ENCODE measurements at regions not wholly inside any gene's neighbourhood (a gene's known extent, or its start where the extent isn't known, plus 50 kb on each side); places are given as distances from the start of the nearest gene placed in this dataset.
"Not testable (repeated sequence)": the region's sequence is repeated elsewhere in the genome, so short reads cannot be mapped to it uniquely, and the experiment has no call there.

- in situ Hi-C loops (cut with HindIII; ENCODE audit: low sequenced_read_pairs), result no loop called here
- H3K4me3 ChIP-seq (ENCODE audit: low read depth, low read length), result no peak overlapping the region
- no peak for TF ChIP-seq CTCF (IDR thresholded peaks at IDR 0.05; ENCODE audit: low read depth, low read length)
- no peak for DNase-seq (ENCODE audit: low read depth, low spot score)
Observed at GRCh38 chr13:50179977-50180376, 164.7 kb downstream of the KCNRG start.

GRCh38 chr13:50185769-50186763 is 170.8 kb downstream of the KCNRG start:
- in situ Hi-C loops (cut with HindIII; ENCODE audit: low sequenced_read_pairs); H3K4me3 ChIP-seq (ENCODE audit: low read depth, low read length); DNase-seq (ENCODE audit: low read depth, low spot score): not testable (repeated sequence)

GRCh38 chr13:50187352-50188029 is 172.2 kb downstream of the KCNRG start:
- in situ Hi-C loops (cut with HindIII; ENCODE audit: low sequenced_read_pairs), result no loop called here
- DNase-seq (ENCODE audit: low read depth, low spot score), result no peak
- H3K4me3 ChIP-seq (ENCODE audit: low read depth, low read length), result no peak overlapping the region
- TF ChIP-seq CTCF (IDR thresholded peaks at IDR 0.05; ENCODE audit: low read depth, low read length), result no peak

GRCh38 chr13:50188696-50189095 is 173.5 kb downstream of the KCNRG start:
- H3K4me3 ChIP-seq (ENCODE audit: low read depth, low read length), result no peak overlapping the region
- in situ Hi-C loops (cut with HindIII; ENCODE audit: low sequenced_read_pairs), result no loop called here
- no peak for DNase-seq (ENCODE audit: low read depth, low spot score)
- TF ChIP-seq CTCF (IDR thresholded peaks at IDR 0.05; ENCODE audit: low read depth, low read length), result no peak

- no peak for DNase-seq (ENCODE audit: low read depth, low spot score)
- H3K4me3 ChIP-seq (ENCODE audit: low read depth, low read length), result no peak overlapping the region
- no peak for TF ChIP-seq CTCF (IDR thresholded peaks at IDR 0.05; ENCODE audit: low read depth, low read length)
- in situ Hi-C loops (cut with HindIII; ENCODE audit: low sequenced_read_pairs), result no loop called here
Observed at GRCh38 chr13:50189450-50189849, 174.2 kb downstream of the KCNRG start.

GRCh38 chr13:50191004-50191403 is 175.8 kb downstream of the KCNRG start:
- in situ Hi-C loops (cut with HindIII; ENCODE audit: low sequenced_read_pairs), result no loop called here
- DNase-seq (ENCODE audit: low read depth, low spot score), result no peak
- no peak for TF ChIP-seq CTCF (IDR thresholded peaks at IDR 0.05; ENCODE audit: low read depth, low read length)

More at GRCh38 chr13:50191004-50191403, 175.8 kb downstream of the KCNRG start:
- H3K4me3 ChIP-seq (ENCODE audit: low read depth, low read length), result no peak overlapping the region

Data from astrocyte of the spinal cord (primary cell).